Vagina (tissue), 2 donors: ENCODE measurements at regions not wholly inside any gene's neighbourhood (a gene's known extent, or its start where the extent isn't known, plus 50 kb on each side); places are given as distances from the start of the nearest gene placed in this dataset.

Experiments used
- DNase-seq, 2 donors: peaks; one replicate each; pipeline ENCODE4 v3.0.0-alpha.2; 2017; ENCODE audit errors: extremely low spot score in 2 of 2
- H3K27ac ChIP-seq: fragments of 200-600 bp; sonication (generic); one replicate; pipeline ENCODE4 v1.5.1; 2019
- H3K27me3 ChIP-seq: fragments of 200-600 bp; sonication (generic); one replicate; pipeline ENCODE4 v1.5.1; 2019
- H3K36me3 ChIP-seq, 2 donors: fragments of 200-600 bp; sonication (generic); one replicate each; pipeline ENCODE4 v1.5.1; 2017 to 2019
- H3K4me1 ChIP-seq: fragments of 200-600 bp; sonication (generic); one replicate; pipeline ENCODE4 v1.5.1; 2019
- H3K4me3 ChIP-seq, 2 donors: fragments of 200-600 bp; sonication (generic); 1 replicate in 1 of 2; 2 replicates in 1 of 2; pipeline ENCODE4 v1.5.1; 2016 to 2019
- H3K9me3 ChIP-seq: fragments of 200-600 bp; sonication (generic); one replicate; pipeline ENCODE4 v1.5.1; 2019
- CTCF ChIP-seq, 3 experiments: fragments of 450-650 bp in 2 of 3; fragments of 200-600 bp in 1 of 3; sonication (generic) in 1 of 3; IDR thresholded peaks; one replicate each; pipeline ENCODE4 v1.5.1; 2017 to 2019; ENCODE audit warnings: antibody characterized with exemption in 3 of 3, mild to moderate bottlenecking in 2 of 3, moderate library complexity in 2 of 3
- POLR2A ChIP-seq, 2 donors: fragments of 450-650 bp; IDR thresholded peaks; one replicate each; pipeline ENCODE4 v1.6.1; 2017; ENCODE audit warnings: antibody characterized with exemption in 2 of 2, mild to moderate bottlenecking in 2 of 2, moderate library complexity in 2 of 2
- POLR2AphosphoS5 ChIP-seq, 2 donors: sonication (generic); formaldehyde crosslinking; IDR thresholded peaks; one replicate each; pipeline ENCODE4 v1.9.0; 2017; ENCODE audit warnings: antibody characterized with exemption in 2 of 2, mild to moderate bottlenecking in 2 of 2, low read depth in 1 of 2; ENCODE audit not compliant: insufficient read depth in 1 of 2
- intact Hi-C: fragments of 100-400 bp; cut with DNase I; formaldehyde crosslinking; loops from one replicate; pipeline ENCODE4 v1.15.1; 2023

GRCh38 chr18:29496152-29496680 is 1319.3 kb upstream of the CDH2 start:
- Histone ChIP-seq H3K27ac (no peak overlapping the region), H3K4me1 (no peaks in the 10 kb centered on the region), H3K4me3 (no peak overlapping the region), H3K36me3 (no peaks in the 10 kb centered on the region), H3K27me3 (no peaks in the 10 kb centered on the region), H3K9me3 (no peaks in the 10 kb centered on the region)
- no peak for DNase-seq
- intact Hi-C loops = no loop called here
- no peak for TF ChIP-seq POLR2A (IDR thresholded peaks at IDR 0.05)
- TF ChIP-seq CTCF (IDR thresholded peaks at IDR 0.05) = no peak
- TF ChIP-seq POLR2AphosphoS5 (IDR thresholded peaks at IDR 0.05; ENCODE audit: insufficient read depth in 1 of 2, low read depth in 1 of 2) = no peak

GRCh38 chr18:29494371-29494770 is 1317.4 kb upstream of the CDH2 start:
- Histone ChIP-seq H3K36me3 (no peaks in the 10 kb centered on the region), H3K9me3 (no peaks in the 10 kb centered on the region), H3K4me1 (no peaks in the 10 kb centered on the region), H3K27me3 (no peaks in the 10 kb centered on the region), H3K4me3 (no peak overlapping the region), H3K27ac (no peak overlapping the region)
- no peak for TF ChIP-seq POLR2AphosphoS5 (IDR thresholded peaks at IDR 0.05; ENCODE audit: insufficient read depth in 1 of 2, low read depth in 1 of 2)
- no peak for TF ChIP-seq POLR2A (IDR thresholded peaks at IDR 0.05)
- intact Hi-C loops = no loop called here
- no peak for DNase-seq

- DNase-seq = no peak
- Histone ChIP-seq H3K4me1 (no peaks in the 10 kb centered on the region), H3K36me3 (no peaks in the 10 kb centered on the region), H3K27me3 (no peaks in the 10 kb centered on the region), H3K9me3 (no peaks in the 10 kb centered on the region), H3K4me3 (no peak overlapping the region), H3K27ac (no peak overlapping the region)
- intact Hi-C loops = no loop called here
- TF ChIP-seq CTCF (IDR thresholded peaks at IDR 0.05) (no peak), POLR2AphosphoS5 (IDR thresholded peaks at IDR 0.05; ENCODE audit: insufficient read depth in 1 of 2, low read depth in 1 of 2) (no peak), POLR2A (IDR thresholded peaks at IDR 0.05) (no peak)
Measured at GRCh38 chr18:29491907-29492306, 1315.0 kb upstream of the CDH2 start.

GRCh38 chr18:29488617-29489016 is 1311.7 kb upstream of the CDH2 start:
- no peaks in the 10 kb centered on the region for H3K27me3 ChIP-seq
- no peak for TF ChIP-seq POLR2A (IDR thresholded peaks at IDR 0.05)
- no peak for TF ChIP-seq POLR2AphosphoS5 (IDR thresholded peaks at IDR 0.05; ENCODE audit: insufficient read depth in 1 of 2, low read depth in 1 of 2)
- TF ChIP-seq CTCF (IDR thresholded peaks at IDR 0.05) = no peak
- H3K4me1 ChIP-seq = no peaks in the 10 kb centered on the region
- intact Hi-C loops = no loop called here
- H3K9me3 ChIP-seq = no peaks in the 10 kb centered on the region
- DNase-seq = no peak
- H3K4me3 ChIP-seq = no peak overlapping the region
- no peak overlapping the region for H3K27ac ChIP-seq
- H3K36me3 ChIP-seq = no peaks in the 10 kb centered on the region

GRCh38 chr18:29465526-29465925 is 1288.6 kb upstream of the CDH2 start:
- TF ChIP-seq POLR2AphosphoS5 (IDR thresholded peaks at IDR 0.05; ENCODE audit: insufficient read depth in 1 of 2, low read depth in 1 of 2) = no peak
- no peak for TF ChIP-seq CTCF (IDR thresholded peaks at IDR 0.05)
- TF ChIP-seq POLR2A (IDR thresholded peaks at IDR 0.05) = no peak
- intact Hi-C loops = no loop called here
- no peaks in the 10 kb centered on the region for H3K36me3 ChIP-seq

More at GRCh38 chr18:29465526-29465925, 1288.6 kb upstream of the CDH2 start:
- Histone ChIP-seq H3K9me3 (no peaks in the 10 kb centered on the region), H3K4me1 (no peaks in the 10 kb centered on the region), H3K27ac (no peak overlapping the region), H3K27me3 (no peaks in the 10 kb centered on the region), H3K4me3 (no peak overlapping the region)
- DNase-seq = no peak
